Duodenal mucosa (tissue), 2 donors: ENCODE measurements at regions not wholly inside any gene's neighbourhood (a gene's known extent, or its start where the extent isn't known, plus 50 kb on each side); places are given as distances from the start of the nearest gene placed in this dataset.

Experiments
- H3K27ac ChIP-seq: one replicate; pipeline ENCODE4 v1.7.0; 2013; ENCODE audit warnings: low read depth, low read length
- H3K27me3 ChIP-seq, 2 donors: one replicate each; pipeline ENCODE4 v1.7.0; 2013; ENCODE audit warnings: low read length in 2 of 2, control low read depth in 1 of 2; ENCODE audit not compliant: insufficient read depth in 2 of 2, control insufficient read depth in 1 of 2
- H3K36me3 ChIP-seq, 2 donors: one replicate each; pipeline ENCODE4 v1.7.0; 2013; ENCODE audit warnings: low read length in 2 of 2, control low read depth in 1 of 2; ENCODE audit not compliant: insufficient read depth in 2 of 2, control insufficient read depth in 1 of 2
- H3K4me1 ChIP-seq, 2 donors: one replicate each; pipeline ENCODE4 v1.7.0; 2013; ENCODE audit warnings: low read length in 2 of 2, control low read depth in 1 of 2; ENCODE audit not compliant: insufficient read depth in 2 of 2, control insufficient read depth in 1 of 2
- H3K4me3 ChIP-seq, 2 donors: one replicate each; pipeline ENCODE4 v1.7.0; 2013; ENCODE audit warnings: low read length in 2 of 2, low read depth in 1 of 2
- H3K9ac ChIP-seq, 2 donors: one replicate each; pipeline ENCODE4 v1.7.0; 2013; ENCODE audit warnings: low read length in 2 of 2, low read depth in 1 of 2
- H3K9me3 ChIP-seq, 2 donors: one replicate each; pipeline ENCODE4 v1.7.0; 2013; ENCODE audit warnings: low read length in 2 of 2, control low read depth in 1 of 2; ENCODE audit not compliant: control insufficient read depth in 1 of 2

- H3K9me3 ChIP-seq: no peaks in the 10 kb centered on the region
- H3K36me3 ChIP-seq: no peaks in the 10 kb centered on the region
- H3K27me3 ChIP-seq: no peaks in the 10 kb centered on the region
- no peaks in the 10 kb centered on the region for H3K4me1 ChIP-seq
- H3K4me3 ChIP-seq: no peak overlapping the region
- no peak overlapping the region for H3K27ac ChIP-seq
- H3K9ac ChIP-seq: no peak overlapping the region
These were observed 157.1 kb upstream of the GRIN2B start for GRCh38 chr12:14138495-14138894.

GRCh38 chr12:14148489-14149270, 167.3 kb upstream of the GRIN2B start:
- no peaks in the 10 kb centered on the region for H3K4me1 ChIP-seq
- H3K9ac ChIP-seq: no peak overlapping the region
- H3K27me3 ChIP-seq: no peaks in the 10 kb centered on the region
- no peak overlapping the region for H3K4me3 ChIP-seq
- H3K36me3 ChIP-seq: no peaks in the 10 kb centered on the region
- no peak overlapping the region for H3K27ac ChIP-seq
- H3K9me3 ChIP-seq: no peaks in the 10 kb centered on the region

DNA sequence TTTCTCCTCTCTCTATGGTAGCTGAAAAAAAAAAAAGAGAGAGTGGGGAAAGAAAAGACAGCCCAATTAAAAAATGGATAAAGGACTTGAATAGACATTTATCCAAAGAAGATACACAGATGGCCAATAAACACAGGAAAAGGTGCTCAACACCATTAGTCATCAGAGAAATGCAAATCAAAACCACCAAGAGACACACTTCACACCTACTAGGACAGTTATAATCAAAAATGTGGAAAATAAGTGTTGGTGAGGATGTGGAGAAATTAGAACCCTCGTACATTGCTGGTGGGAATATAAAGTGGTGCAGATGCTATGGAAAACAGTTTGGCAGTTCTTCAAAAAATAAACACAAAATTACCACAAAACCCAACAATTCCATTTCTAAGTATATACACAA, 172.4 kb upstream of the GRIN2B start:
- no peak overlapping the region for H3K27ac ChIP-seq
- no peaks in the 10 kb centered on the region for H3K27me3 ChIP-seq
- no peaks in the 10 kb centered on the region for H3K36me3 ChIP-seq
- H3K4me3 ChIP-seq: no peak overlapping the region
- H3K9ac ChIP-seq: no peak overlapping the region
- H3K9me3 ChIP-seq: no peaks in the 10 kb centered on the region
- H3K4me1 ChIP-seq: no peaks in the 10 kb centered on the region

- Histone ChIP-seq H3K4me3 (no peak overlapping the region), H3K9ac (no peak overlapping the region), H3K9me3 (no peaks in the 10 kb centered on the region), H3K4me1 (no peaks in the 10 kb centered on the region), H3K36me3 (no peaks in the 10 kb centered on the region), H3K27me3 (no peaks in the 10 kb centered on the region), H3K27ac (no peak overlapping the region)
These were observed 175.2 kb upstream of the GRIN2B start for GRCh38 chr12:14156606-14157005.

GRCh38 chr12:14157088-14157747, 175.8 kb upstream of the GRIN2B start:
- Histone ChIP-seq H3K4me1 (no peaks in the 10 kb centered on the region), H3K9me3 (no peaks in the 10 kb centered on the region), H3K9ac (no peak overlapping the region), H3K27ac (no peak overlapping the region), H3K4me3 (no peak overlapping the region), H3K36me3 (no peaks in the 10 kb centered on the region), H3K27me3 (no peaks in the 10 kb centered on the region)

GRCh38 chr12:14164266-14164665, 182.9 kb upstream of the GRIN2B start:
- no peaks in the 10 kb centered on the region for H3K4me1 ChIP-seq
- no peaks in the 10 kb centered on the region for H3K9me3 ChIP-seq
- no peak overlapping the region for H3K4me3 ChIP-seq

DNA sequence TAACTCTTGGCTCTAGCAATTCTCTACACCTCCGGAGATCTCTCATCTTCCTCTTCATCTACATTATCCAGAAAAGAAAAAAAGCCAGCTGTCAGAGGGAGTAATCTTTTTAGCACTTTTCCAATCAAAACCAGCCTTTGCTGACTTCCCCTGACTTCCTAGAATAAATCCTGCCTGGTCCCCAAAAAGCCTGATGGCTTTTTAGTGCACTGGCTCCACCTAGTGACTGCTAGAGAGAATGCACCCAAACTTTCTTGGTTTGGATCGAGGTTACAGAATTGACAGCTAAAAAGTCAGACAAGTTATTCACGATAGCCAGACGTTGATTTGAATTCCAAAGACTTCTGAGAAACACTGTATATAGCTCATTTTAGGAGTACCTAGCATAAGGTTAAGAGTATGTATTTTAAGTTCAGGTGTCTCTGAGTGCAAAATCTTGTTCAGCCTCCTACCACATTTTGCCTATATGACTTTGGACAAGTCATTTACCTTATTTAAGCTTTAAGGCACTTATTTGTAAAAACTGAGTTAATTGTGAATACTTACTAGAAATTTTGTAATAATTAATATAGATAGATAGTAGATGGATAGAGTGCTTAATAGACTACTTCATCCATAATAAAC, 185.7 kb upstream of the GRIN2B start:
- H3K27ac ChIP-seq: no peak overlapping the region
- H3K9me3 ChIP-seq: no peaks in the 10 kb centered on the region
- H3K4me3 ChIP-seq: no peak overlapping the region
- H3K4me1 ChIP-seq: no peaks in the 10 kb centered on the region
- H3K36me3 ChIP-seq: no peaks in the 10 kb centered on the region
- H3K9ac ChIP-seq: no peak overlapping the region
- no peaks in the 10 kb centered on the region for H3K27me3 ChIP-seq

More at GRCh38 chr12:14164266-14164665, 182.9 kb upstream of the GRIN2B start:
- no peak overlapping the region for H3K27ac ChIP-seq
- no peaks in the 10 kb centered on the region for H3K27me3 ChIP-seq
- no peaks in the 10 kb centered on the region for H3K36me3 ChIP-seq
- no peak overlapping the region for H3K9ac ChIP-seq

GRCh38 chr12:14169281-14169680, 187.9 kb upstream of the GRIN2B start:
- H3K9me3 ChIP-seq: no peaks in the 10 kb centered on the region
- no peaks in the 10 kb centered on the region for H3K27me3 ChIP-seq
- no peak overlapping the region for H3K4me3 ChIP-seq
- H3K27ac ChIP-seq: no peak overlapping the region
- H3K4me1 ChIP-seq: no peaks in the 10 kb centered on the region
- H3K9ac ChIP-seq: no peak overlapping the region
- no peaks in the 10 kb centered on the region for H3K36me3 ChIP-seq

GRCh38 chr12:14171106-14171505, 189.7 kb upstream of the GRIN2B start:
- no peaks in the 10 kb centered on the region for H3K36me3 ChIP-seq
- H3K9ac ChIP-seq: no peak overlapping the region
- no peak overlapping the region for H3K27ac ChIP-seq
- no peak overlapping the region for H3K4me3 ChIP-seq
- H3K9me3 ChIP-seq: no peaks in the 10 kb centered on the region
- no peaks in the 10 kb centered on the region for H3K27me3 ChIP-seq
- H3K4me1 ChIP-seq: no peaks in the 10 kb centered on the region

DNA sequence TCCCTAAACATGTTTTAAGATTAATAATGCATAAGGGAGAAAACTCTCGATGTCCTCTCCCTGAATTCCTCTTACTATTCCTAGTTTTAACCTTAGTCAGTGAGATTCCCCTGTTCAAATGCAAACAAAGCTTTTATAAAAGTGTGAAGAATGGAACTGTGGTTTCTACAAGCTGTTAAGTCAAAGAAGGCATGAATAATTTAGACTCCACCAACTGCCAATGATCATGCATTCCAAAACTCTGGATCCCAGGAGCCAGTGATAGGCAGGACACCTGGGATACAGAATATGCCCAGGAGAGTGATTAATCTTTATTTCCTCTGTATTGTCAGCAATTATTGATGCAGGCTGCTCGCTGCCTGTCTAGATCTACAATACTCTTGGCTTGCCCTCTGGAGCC, 190.3 kb upstream of the ATF7IP start:
- no peaks in the 10 kb centered on the region for H3K27me3 ChIP-seq
- H3K9me3 ChIP-seq: no peaks in the 10 kb centered on the region
- no peak overlapping the region for H3K27ac ChIP-seq
- H3K36me3 ChIP-seq: no peaks in the 10 kb centered on the region
- H3K4me3 ChIP-seq: no peak overlapping the region
- H3K4me1 ChIP-seq: no peaks in the 10 kb centered on the region
- no peak overlapping the region for H3K9ac ChIP-seq
